GM19023 (cell line): ENCODE measurements at regions not wholly inside any gene's neighbourhood (a gene's known extent, or its start where the extent isn't known, plus 50 kb on each side); places are given as distances from the start of the nearest gene placed in this dataset.
A peak's percentile ranks its signal among the peaks of the same experiment; 100 is the strongest.
"Not testable (repeated sequence)": the region's sequence is repeated elsewhere in the genome, so short reads cannot be mapped to it uniquely, and the experiment has no call there.

ENCODE experiments used
- ATAC-seq: cut with Tn5 transposase; IDR thresholded peaks from one replicate; pipeline ENCODE4 v1.9.1; 2021; ENCODE audit warnings: mild to moderate bottlenecking, moderate library complexity; ENCODE audit not compliant: unreplicated experiment

DNA sequence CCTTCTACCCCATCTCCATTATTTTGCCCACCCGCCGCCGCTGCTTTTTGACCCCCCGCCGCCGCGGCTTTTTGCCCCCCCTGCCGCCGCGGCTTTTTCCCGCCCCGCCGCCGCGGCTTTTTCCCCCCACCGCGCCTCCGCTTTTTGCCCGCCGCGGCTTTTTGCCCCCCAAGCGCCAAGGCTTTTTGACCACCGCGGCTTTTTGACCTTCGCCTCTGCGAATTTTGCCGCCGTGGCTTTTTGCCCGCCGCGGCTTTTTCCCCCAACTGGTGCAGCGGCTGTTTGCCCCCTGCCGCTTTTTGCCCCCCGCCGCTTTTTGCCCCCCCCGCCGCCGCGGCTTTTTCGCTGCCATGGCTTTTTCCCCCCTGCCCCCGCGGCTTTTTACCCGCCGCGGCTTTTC, 137.5 kb upstream of the TP53TG3D start:
- not testable (repeated sequence) for ATAC-seq

DNA sequence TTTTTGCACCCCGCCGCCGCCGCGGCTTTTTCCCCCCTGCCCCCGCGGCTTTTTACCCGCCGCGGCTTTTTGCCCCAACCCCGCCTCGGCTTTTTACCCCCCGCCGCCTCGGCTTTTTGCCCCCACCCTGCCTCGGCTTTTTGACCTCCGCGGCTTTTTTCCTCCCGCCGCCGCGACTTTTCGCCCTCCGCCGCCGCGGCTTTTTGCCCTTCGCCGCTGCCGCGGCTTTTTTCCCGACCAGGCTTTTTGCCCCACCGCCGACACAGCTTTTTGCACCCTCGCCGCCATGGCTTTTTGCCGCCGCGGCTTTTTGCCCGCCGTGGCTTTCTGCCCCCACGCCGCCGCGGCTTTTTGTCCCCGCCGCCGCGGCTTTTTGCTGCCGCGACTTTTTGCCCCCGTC, 137.0 kb upstream of the TP53TG3D start:
- no peak for ATAC-seq

DNA sequence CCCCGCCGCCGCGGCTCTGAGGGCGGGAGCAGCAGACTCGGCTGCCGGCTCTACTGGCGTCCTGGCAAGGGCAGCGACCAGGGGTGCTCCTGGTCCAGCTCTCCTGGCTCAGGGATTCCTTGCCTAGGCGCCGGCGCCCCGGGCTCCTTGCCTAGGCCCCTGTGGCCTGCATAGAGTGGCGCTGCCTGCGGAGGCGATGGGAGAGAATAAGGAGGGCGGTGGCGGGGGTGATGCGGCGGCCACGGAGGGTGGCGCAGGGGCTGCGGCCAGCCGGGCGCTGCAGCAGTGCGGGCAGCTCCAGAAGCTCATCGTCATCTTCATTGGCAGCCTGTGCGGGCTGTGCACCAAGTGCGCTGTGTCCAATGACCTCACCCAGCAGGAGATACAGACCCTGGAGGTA, 136.6 kb upstream of the TP53TG3D start:
- not testable (repeated sequence) for ATAC-seq

DNA sequence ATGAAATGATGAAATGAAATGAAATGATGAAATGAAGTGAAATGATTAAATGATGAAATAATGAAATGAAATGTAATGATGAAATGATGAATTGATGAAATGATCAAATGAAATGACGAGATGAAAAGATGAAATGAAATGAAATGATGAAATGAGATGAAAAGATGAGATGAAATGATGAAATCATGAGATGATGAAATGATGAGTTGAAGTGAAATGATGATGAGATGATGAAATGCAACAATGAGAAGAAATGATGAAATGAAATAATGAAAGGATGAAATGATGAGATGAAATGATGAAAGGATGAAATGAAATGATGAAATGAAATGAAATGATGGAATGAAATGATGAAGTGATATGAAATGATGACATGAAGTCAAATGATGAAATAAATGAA, 132.7 kb upstream of the TP53TG3D start:
- not testable (repeated sequence) for ATAC-seq

DNA sequence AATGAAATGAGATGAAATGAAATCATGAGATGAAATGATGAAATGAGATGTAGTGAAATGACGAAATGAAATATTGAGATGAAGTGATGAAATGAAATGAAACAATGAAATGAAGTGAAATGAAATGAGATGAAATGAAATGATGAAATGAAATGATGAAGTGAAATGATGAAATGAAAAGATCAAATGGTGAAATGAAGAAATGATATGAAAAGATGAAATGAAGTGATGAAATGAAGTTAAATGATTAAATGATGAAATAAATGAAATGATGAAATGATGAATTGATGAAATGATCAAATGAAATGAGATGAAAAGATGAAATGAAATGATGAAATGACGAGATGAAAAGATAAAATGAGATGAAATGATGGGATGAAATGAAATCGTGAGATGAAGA, 132.3 kb upstream of the TP53TG3D start:
- ATAC-seq, result not testable (repeated sequence)

DNA sequence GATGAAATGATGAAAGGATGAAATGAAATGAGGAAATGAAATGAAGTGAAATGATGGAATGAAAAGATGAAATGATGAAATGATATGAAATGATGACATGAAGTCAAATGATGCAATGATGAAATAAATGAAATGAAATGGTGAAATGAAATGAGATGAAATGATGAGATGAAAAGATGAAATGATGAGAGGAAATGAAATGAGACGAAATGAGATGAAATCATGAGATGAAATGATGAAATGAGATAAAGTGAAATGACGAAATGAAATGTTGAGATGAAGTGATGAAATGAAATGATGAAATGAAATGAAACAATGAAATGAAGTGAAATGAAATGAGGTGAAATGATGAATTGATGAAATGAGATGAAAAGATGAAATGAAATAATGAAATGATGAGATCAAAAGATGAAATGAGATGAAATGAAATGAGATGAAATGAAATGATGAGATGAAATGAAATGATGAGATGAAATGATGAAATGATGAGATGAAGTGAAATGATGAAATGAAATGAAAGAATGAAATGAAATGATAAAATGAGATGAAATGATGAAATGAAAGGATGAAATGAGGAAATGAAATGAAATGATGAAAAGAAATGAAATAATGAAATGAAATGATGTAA, 131.7 kb upstream of the TP53TG3D start:
- ATAC-seq, result not testable (repeated sequence)

DNA sequence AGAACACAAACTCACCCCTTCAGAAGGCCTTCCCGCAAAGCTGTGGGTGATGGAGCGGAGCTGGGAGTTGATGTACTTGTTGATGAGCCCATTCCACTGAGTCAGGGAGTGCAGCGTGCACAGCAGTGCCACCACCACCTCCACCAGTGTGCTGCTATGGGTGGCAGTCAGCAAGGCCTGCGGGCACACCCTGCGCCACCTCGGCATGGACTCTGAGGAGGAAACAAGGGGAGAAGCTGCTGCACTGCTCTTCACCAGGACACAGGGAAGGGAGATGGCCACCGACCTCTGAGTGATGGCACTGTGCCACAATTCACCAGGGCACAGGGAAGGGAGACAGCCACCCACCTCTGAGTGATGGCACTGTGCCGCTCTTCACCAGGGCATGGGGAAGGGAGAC, 100.7 kb upstream of the TP53TG3D start:
- not testable (repeated sequence) for ATAC-seq

DNA sequence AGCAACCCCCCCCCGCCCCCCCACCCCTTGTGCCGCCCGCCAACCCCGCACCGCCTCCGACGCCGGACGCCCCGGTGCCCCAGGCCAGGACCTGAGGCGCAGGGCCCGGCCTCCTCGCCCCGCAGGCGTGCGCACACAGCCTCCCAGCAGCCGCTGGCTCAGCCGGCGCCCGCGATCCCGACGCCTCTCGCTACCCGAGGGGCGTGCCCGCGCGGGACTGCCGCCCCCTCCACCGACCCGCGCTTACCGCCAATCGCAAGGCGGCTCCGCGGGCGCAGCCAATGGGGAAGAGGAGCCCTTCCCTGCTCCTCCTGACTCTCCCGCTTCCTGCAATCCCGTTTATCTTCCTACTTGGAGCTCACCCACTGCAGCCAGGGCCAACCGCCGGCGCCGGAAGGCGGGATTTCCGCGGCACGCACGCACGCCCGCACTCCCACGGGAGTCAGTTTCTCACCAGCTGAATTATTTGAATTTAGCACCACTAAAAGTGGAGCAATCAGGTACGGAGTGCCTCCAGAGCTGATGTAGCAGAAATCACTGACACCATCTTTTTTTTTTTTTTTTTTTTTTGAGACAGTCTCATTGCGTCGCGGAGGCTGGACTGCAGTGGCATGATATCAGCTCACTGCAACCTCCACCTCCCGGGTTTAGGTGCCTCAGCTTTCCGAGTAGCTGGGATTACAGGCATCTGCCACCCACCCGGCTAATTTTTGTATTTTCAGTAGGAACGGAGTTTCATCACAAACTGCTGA, 65.0 kb upstream of the TP53TG3D start:
- peak; percentile 43 for ATAC-seq

DNA sequence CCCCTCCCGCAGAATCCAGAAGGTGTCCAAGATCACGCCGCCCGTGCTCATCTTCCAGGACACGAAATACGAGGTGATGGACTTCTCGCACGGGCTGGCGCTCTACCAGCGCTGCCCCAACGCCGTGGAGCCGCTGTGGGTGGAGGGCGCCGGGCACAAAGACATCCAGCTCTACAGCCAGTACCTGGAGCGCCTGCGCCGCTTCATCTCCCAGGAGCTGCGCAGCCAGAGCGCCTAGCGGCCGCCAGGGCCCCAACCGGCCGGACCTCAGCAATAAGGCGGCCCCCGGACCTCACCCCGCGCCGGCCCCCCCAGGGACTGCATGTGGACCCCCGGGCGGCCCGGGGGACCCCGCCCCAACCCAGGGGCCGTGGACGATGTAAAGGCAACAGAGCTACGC, 50.5 kb upstream of the TP53TG3D start:
- ATAC-seq, result not testable (repeated sequence)
